Caki2 (cell line): ENCODE measurements at regions not wholly inside any gene's neighbourhood (a gene's known extent, or its start where the extent isn't known, plus 50 kb on each side); places are given as distances from the start of the nearest gene placed in this dataset.

ENCODE experiments used
- DNase-seq: peaks from one replicate; pipeline ENCODE4 v3.0.0-alpha.2; 2015; ENCODE audit warnings: low read depth
- in situ Hi-C: cut with HindIII; loops from 2 replicates; pipeline ENCODE4 v1.10.0; 2016; ENCODE audit warnings: low sequenced_read_pairs, low pct_unique_long_range_greater_than_20kb, mixed read lengths

DNA sequence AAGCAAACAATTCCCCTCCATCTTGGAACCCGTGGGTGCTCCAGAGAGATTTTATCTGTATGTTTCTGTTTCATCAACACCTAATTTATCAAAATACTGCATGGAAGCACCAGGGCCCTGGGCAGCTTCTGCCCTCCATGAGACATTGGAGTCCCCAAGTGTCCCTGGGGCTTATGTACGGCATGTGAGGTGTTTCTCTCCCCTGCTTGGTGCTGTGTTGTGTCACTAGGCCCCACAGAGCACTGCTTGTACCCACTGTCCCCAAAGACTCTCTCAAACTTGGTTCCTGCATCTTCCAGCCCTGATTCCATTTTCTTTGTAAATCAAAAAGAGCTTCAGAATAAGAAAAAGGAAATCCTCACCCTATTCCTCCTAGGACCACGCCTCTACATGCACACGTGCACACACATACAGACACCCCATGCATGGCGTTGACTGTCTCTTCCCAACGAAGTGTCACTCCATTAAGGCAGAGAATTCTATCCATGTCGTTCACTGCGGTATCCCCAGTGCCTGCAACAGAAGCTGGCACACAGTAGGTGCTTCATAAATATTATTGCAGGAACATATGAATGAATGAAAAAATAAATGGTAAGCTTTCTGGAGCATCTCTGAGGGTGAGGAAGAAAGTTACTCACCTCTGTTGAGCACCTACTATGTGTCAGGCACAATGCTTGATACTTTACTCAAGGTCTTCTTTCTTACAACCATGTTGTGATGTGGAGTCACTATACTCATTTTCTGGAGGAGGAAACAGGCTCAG, 191.6 kb downstream of the DICER1 start:
- no peak for DNase-seq
- in situ Hi-C loops = no loop called here

DNA sequence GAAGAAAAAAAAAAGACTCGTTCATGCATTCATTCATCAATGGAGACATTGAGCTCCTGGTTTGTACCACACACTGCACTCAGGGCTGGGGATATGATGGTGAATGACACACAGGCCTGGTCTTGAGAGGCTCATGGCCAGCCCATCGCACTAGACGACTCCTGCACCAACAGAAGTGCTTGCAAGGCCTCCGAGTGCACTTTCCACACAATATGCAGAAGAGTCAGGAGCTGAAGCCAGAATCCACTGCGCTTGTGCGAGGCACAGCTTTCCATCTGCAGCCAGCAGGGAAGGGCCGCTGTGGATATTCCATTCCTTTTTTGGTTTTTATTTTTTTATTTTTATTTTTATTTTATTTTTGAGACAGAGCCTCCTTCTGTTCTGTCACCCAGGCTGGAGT, 192.4 kb downstream of the DICER1 start:
- in situ Hi-C loops = no loop called here
- DNase-seq = no peak

GRCh38 chr14:94964181-94964580, 193.1 kb downstream of the DICER1 start:
- no peak for DNase-seq
- in situ Hi-C loops = no loop called here

- in situ Hi-C loops = no loop called here
- DNase-seq = no peak
These were observed 193.1 kb upstream of the GSC start for GRCh38 chr14:94963051-94963450.

- DNase-seq = no peak
- in situ Hi-C loops = no loop called here
These were observed 192.3 kb upstream of the GSC start for GRCh38 chr14:94962166-94962575.

DNA sequence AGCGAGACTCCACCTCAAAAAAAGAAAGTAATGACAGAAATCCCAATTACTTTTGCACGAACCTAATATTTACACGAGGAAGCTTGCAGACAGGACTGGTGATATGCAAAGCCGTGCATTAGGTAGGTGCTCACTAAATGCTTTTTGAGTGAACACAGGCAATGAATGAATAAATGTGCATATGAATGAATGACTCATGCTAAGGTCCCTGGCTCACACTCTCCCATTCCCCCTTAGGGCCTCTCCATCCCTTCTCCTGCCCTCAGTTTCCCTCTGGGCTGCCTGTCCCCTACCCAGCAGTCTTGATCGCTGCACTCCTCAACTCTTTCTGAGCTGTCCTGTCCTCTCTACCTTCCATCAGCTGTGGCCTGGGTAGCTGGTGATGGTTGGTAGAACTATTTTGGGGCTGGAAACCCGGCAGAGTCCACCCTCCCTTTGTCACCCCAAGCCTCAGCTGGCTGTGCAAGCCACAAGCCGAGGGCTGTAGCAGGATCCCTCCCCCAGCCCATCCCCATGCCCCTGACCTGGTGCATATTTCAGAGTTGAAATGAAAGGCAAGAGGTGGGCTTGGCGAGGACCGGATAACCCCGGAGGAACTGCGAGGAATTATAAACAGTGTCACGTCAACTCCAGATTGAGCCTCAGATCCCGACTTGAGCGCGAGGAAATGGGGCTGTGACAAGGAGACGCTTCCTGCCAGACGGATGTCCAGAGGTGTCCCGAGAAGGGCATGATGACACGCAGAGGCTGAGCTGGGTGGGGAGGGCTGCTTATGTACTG, 191.7 kb upstream of the GSC start:
- in situ Hi-C loops = no loop called here
- DNase-seq = no peak

GRCh38 chr14:94960285-94961001, 190.5 kb upstream of the GSC start:
- in situ Hi-C loops = no loop called here
- no peak for DNase-seq

GRCh38 chr14:94953541-94954260, 183.8 kb upstream of the GSC start:
- in situ Hi-C loops = no loop called here
- no peak for DNase-seq

DNA sequence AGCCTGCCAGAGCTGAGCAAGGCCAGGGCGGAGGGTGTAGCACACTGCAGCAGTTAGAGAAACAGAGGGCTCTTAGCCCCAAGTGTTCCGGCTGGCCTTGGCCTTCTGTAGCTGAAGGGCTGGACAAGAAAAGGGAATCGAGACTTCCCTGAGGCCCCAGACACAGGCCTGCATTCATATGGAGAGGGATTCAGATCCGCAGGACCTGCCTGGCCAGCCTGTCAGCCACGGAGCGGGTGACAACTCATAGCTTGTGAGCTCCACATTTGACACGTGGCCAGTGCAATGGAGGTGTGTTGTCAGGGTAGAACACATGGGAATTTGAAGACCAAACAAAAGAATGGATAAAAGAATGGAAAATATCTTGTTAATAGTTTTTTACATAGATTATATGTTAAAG, 182.2 kb upstream of the GSC start:
- in situ Hi-C loops = no loop called here
- no peak for DNase-seq

DNA sequence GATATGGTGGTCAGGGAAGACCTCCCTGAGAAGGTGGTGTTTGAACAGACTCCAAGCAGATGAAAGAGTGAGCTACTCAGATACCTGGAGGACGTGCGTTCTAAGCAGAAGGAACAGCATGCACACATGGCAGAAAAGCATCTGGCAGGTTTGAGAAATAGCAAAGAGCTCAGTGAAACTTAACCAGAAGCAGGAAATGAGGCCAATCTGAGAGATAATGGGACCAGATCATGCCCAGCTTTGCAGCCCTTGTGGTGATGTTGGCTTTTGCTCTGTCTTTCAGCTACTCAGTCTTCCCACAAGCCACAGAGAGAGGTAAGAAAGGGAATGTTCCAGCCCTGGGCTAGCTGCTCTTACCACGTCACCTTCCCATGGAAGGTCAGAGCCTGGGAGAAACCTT, 176.3 kb upstream of the GSC start:
- DNase-seq = no peak
- in situ Hi-C loops = no loop called here

GRCh38 chr14:94945615-94946014, 175.7 kb upstream of the GSC start:
- in situ Hi-C loops = no loop called here

DNA sequence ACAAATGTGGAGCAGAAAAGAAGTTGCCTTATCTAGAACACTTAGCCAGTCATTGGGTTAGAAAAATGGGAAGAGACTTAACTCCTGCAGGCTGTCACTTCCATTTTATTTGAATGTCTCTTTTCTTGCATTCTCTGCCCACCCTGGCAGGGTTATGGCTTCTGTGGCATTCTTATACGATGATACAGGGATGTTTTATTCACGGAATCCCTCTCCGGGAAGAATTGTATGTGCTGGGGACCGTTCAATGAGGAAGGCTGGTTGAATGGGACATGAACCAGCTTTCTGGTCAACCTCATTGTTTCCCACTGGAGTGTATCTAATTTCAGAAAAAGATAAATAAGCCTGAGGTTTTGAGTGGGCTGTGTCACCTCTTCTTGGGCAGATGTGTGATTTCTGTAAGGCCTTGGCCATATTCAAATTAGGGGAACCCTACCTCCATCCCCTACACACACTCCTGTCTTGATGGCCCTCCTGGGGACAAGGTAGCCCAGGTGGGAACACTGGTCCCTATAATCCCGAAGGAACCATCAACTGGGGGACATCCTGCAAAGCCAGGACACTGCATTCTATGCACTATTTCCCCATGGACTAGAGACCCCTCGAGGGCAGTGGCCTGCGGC, 174.8 kb upstream of the GSC start:
- no peak for DNase-seq
- in situ Hi-C loops = no loop called here

More at GRCh38 chr14:94945615-94946014, 175.7 kb upstream of the GSC start:
- no peak for DNase-seq

DNA sequence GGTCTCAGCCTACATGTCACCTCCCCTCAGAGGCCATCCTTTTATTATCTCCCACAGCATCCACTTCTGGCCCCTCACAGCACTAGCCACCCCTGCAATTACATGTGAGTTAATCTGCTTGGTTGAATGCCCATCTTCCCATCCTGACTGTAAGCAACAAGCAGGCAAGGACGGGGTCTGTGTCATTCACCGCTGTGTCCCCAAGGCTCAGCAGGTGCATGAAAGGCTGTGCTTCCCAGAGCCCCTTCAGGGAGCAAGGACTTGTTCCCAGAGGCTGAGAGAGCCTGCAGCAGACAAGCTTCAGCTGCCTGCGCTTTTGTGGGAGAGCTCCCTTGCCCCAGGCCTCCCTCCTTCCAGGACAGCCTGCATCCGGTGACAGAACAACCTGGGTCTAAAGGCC, 172.7 kb upstream of the GSC start:
- DNase-seq = no peak
- in situ Hi-C loops = no loop called here

GRCh38 chr14:94941311-94941710, 171.4 kb upstream of the GSC start:
- DNase-seq = no peak
- in situ Hi-C loops = no loop called here

GRCh38 chr14:94940263-94940993, 170.5 kb upstream of the GSC start:
- no peak for DNase-seq

DNA sequence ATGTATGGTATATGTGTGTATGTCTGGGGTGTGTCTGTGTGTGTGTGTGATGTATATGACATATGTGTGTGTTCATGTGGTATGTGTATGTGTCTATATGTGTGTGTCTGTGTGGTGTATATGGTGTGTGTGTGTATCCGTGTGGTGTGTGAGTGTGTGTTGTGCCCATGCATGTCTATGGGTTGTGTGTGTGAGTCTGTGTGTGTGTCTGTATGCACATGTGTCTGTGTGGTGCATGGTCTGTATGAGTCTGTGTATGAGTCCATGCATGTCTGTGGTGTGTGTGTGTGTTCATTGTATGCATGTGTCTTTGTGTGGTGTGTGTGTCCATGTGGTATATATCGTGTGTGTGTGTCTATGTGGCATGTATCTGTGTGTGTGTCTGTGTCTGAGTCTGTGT, 168.1 kb upstream of the GSC start:
- in situ Hi-C loops = no loop called here
- DNase-seq = no peak

More at GRCh38 chr14:94940263-94940993, 170.5 kb upstream of the GSC start:
- in situ Hi-C loops = no loop called here

DNA sequence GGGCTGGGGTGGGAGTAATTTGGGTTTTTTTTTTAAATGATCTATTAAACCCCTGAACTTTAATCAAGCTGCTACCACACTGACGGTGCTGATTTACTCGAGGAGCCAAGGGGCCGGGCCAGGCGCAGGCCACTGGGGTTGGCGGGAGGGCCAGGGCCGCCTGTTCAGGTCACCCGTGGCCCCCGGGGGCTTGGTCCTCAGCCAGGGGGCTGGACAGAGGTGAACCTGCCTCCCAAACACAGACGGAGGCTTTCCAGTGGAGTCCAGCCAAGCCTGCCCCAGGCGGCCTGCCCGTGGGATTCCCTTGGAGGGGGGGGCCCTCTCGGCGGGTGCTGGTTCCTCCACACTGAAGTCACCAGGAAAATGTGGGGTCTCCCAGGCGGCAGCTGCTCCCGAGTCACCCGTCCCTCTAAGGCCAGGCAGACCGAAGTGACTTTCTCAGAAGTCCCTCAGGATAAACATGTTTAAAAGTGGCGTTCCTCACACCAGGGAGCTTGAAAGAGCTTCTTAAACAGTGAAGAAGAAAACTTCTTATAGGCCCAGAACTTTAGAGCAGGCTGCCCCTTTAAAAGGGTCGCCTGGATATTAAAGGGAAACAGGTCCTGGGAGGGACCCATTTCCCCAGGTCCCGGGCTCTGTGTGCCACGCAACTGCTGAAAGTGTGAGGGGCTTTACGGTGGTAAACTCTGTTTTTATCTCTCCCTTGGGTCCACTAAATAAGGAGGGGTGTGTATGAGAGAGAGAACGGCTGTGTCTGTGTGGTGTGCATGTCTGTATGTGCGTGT, 167.2 kb upstream of the GSC start:
- DNase-seq = no peak
- in situ Hi-C loops = no loop called here
